Keratinocyte (primary cell): ENCODE measurements at regions not wholly inside any gene's neighbourhood (a gene's known extent, or its start where the extent isn't known, plus 50 kb on each side); places are given as distances from the start of the nearest gene placed in this dataset.

Experiments
- DNase-seq: peaks from one replicate; pipeline ENCODE4 v3.0.0-alpha.2; 2011; ENCODE audit warnings: low read depth, missing footprints, low spot score
- FAIRE-seq: peaks from 2 replicates; lab custom pipeline; 2011; peaks lifted over from hg19 to GRCh38; lab: Jason Lieb, UNC
- H2AFZ ChIP-seq: 2 replicates; pipeline ENCODE4 v1.6.0; 2012; ENCODE audit warnings: low read length, control low read depth, inconsistent platforms; ENCODE audit not compliant: control insufficient read depth
- H3K27ac ChIP-seq: 2 replicates; pipeline ENCODE4 v1.5.1; 2011; ENCODE audit warnings: low read length; ENCODE audit not compliant: control insufficient read depth, insufficient read depth
- H3K27me3 ChIP-seq: 3 replicates; pipeline ENCODE4 v1.6.0; 2011; ENCODE audit warnings: low read length; ENCODE audit not compliant: control insufficient read depth, insufficient read depth; ENCODE audit errors: extremely low read depth
- H3K36me3 ChIP-seq, 2 experiments: 2 replicates in 1 of 2; 3 replicates in 1 of 2; pipeline ENCODE4 v1.5.1; 2011; ENCODE audit warnings: low read length in 2 of 2, mild to moderate bottlenecking in 1 of 2; ENCODE audit not compliant: control insufficient read depth in 2 of 2, insufficient read depth in 2 of 2; ENCODE audit errors: extremely low read depth in 1 of 2
- H3K4me1 ChIP-seq: 3 replicates; pipeline ENCODE4 v1.5.1; 2011; ENCODE audit warnings: low read length; ENCODE audit not compliant: control insufficient read depth, insufficient read depth; ENCODE audit errors: extremely low read depth
- H3K4me2 ChIP-seq: 3 replicates; pipeline ENCODE4 v1.6.0; 2011; ENCODE audit warnings: low read depth, low read length; ENCODE audit not compliant: control insufficient read depth, insufficient read depth; ENCODE audit errors: extremely low read depth
- H3K4me3 ChIP-seq, 3 experiments: fragments of 200-600 bp in 1 of 3; sonication (generic) in 1 of 3; 2 replicates in 2 of 3; 3 replicates in 1 of 3; pipeline ENCODE4 v1.5.1; 2011 to 2016; ENCODE audit warnings: low read length in 3 of 3, mild to moderate bottlenecking in 3 of 3, control low read depth in 2 of 3, inconsistent platforms in 1 of 3, low read depth in 1 of 3, mixed read lengths in 1 of 3, mixed run types in 1 of 3, moderate library complexity in 1 of 3; ENCODE audit not compliant: control insufficient read depth in 2 of 3, insufficient read depth in 2 of 3; ENCODE audit errors: extremely low read depth in 1 of 3
- H3K79me2 ChIP-seq: 2 replicates; pipeline ENCODE4 v1.6.0; 2012; ENCODE audit warnings: low read length; ENCODE audit not compliant: control insufficient read depth, insufficient read depth
- H3K9ac ChIP-seq: 3 replicates; pipeline ENCODE4 v1.6.0; 2011; ENCODE audit warnings: low read length; ENCODE audit not compliant: control insufficient read depth, insufficient read depth; ENCODE audit errors: extremely low read depth
- H3K9me1 ChIP-seq: 3 replicates; pipeline ENCODE4 v1.6.0; 2011; ENCODE audit warnings: low read length; ENCODE audit not compliant: control insufficient read depth, insufficient read depth; ENCODE audit errors: extremely low read depth
- H3K9me3 ChIP-seq: 2 replicates; pipeline ENCODE4 v1.5.1; 2012; ENCODE audit warnings: low read depth, low read length; ENCODE audit not compliant: control insufficient read depth
- H4K20me1 ChIP-seq: 3 replicates; pipeline ENCODE4 v1.6.0; 2011; ENCODE audit warnings: low read length; ENCODE audit not compliant: control insufficient read depth, insufficient read depth; ENCODE audit errors: extremely low read depth
- EZH2 ChIP-seq: IDR thresholded peaks from one replicate; pipeline ENCODE4 v1.6.1; 2012; ENCODE audit warnings: inconsistent platforms, mild to moderate bottlenecking, low read length, moderate library complexity
- dilution Hi-C: fragments of 300-500 bp; cut with MboI; formaldehyde crosslinking; loops from one replicate; pipeline ENCODE4 v1.7.0; 2020; ENCODE audit warnings: low sequenced_read_pairs; ENCODE audit not compliant: extremely low pct_ligation_motif_present
- TF ChIP-seq, protein P1 (sequence below), 3 experiments: IDR thresholded peaks in 1 of 3; conservative IDR thresholded peaks in 1 of 3; optimal IDR thresholded peaks in 1 of 3; 2 replicates in 2 of 3; 3 replicates in 1 of 3; pipeline versions ENCODE3 to v1.5.1; 2011; ENCODE audit warnings: low read length in 3 of 3, mild to moderate bottlenecking in 3 of 3, moderate library complexity in 2 of 3, control low read depth in 1 of 3, inconsistent platforms in 1 of 3; ENCODE audit not compliant: insufficient read depth in 2 of 3; ENCODE audit errors: extremely low read depth in 1 of 3

DNA sequence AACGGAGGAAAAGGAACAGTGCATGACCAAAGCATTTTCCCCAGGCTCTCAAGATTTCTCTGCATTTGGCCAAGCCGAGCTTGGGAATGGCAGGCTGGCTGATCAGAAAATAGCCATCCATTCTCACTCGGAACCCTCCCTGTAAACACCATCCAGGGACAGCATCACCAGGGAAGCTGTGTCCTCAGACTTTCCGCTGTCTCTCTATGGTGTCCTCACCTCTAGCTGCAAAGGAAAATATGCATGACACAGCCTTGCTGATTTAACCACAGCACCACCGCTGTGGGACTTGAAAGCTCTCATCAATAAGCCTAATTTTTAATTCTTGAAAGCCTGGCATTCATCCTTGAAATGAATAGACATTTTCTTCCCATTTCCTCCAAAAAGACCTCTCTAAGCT is 311.7 kb downstream of the EIPR1 start:
- Histone ChIP-seq H3K4me2 (no peak overlapping the region), H3K4me3 (no peak overlapping the region), H2AFZ (no peak overlapping the region), H3K9me3 (peaks cover 3% of the 10 kb centered on the region), H3K9me1 (no peaks in the 10 kb centered on the region), H3K4me1 (no peaks in the 10 kb centered on the region), H4K20me1 (no peaks in the 10 kb centered on the region), H3K27me3 (no peaks in the 10 kb centered on the region), H3K79me2 (no peaks in the 10 kb centered on the region), H3K27ac (no peak overlapping the region), H3K9ac (no peak overlapping the region), H3K36me3 (no peaks in the 10 kb centered on the region)
- TF ChIP-seq EZH2 = no peak
- TF ChIP-seq, protein P1, sequence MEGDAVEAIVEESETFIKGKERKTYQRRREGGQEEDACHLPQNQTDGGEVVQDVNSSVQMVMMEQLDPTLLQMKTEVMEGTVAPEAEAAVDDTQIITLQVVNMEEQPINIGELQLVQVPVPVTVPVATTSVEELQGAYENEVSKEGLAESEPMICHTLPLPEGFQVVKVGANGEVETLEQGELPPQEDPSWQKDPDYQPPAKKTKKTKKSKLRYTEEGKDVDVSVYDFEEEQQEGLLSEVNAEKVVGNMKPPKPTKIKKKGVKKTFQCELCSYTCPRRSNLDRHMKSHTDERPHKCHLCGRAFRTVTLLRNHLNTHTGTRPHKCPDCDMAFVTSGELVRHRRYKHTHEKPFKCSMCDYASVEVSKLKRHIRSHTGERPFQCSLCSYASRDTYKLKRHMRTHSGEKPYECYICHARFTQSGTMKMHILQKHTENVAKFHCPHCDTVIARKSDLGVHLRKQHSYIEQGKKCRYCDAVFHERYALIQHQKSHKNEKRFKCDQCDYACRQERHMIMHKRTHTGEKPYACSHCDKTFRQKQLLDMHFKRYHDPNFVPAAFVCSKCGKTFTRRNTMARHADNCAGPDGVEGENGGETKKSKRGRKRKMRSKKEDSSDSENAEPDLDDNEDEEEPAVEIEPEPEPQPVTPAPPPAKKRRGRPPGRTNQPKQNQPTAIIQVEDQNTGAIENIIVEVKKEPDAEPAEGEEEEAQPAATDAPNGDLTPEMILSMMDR (optimal IDR thresholded peaks at IDR 0.05 in 1 of 3, IDR thresholded peaks at IDR 0.05 in 1 of 3, conservative IDR thresholded peaks at IDR 0.05 in 1 of 3; ENCODE audit: extremely low read depth in 1 of 3, insufficient read depth in 2 of 3, low read length in 3 of 3) = no peak
- no peak for FAIRE-seq
- DNase-seq = no peak
- dilution Hi-C loops = no loop called here

DNA sequence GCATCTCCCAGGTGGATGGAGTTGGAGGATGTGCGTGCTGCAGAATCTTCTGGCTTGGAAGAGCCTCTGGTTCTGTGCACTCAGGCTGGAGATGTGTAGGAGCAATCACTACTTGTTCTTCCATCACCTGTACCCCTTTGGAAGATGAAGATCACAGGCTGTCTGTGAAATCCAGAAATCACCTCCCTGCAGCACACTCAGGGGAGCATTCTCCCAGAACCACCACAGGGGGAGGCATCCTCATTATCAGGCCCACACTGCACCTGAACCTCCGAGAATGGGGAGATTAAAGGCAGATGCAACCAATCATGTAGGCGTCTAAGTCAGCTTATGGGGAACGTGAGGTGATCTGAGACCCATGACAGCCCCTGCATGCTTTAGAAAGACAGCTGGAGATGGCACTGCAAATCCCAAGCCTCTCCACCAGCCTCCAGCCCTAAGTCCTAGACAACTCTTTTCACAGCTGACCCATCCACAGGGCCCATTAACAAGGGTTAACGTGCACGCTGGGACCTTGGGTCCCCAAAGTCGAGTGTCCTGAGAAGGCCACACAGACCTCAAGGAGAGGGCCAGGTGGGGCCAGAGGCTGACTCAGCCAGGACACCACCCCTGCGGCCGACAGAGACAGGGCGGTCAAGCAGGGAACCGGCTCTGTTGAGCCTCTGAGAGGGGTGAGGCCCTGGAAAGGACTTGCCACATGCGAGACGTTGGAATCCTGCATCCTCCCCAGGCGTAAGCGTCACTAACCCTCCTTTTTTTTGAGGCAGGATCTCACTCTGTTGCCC is 314.9 kb downstream of the EIPR1 start:
- no peak for TF ChIP-seq EZH2
- TF ChIP-seq, protein P1 (optimal IDR thresholded peaks at IDR 0.05 in 1 of 3, IDR thresholded peaks at IDR 0.05 in 1 of 3, conservative IDR thresholded peaks at IDR 0.05 in 1 of 3; ENCODE audit: extremely low read depth in 1 of 3, insufficient read depth in 2 of 3, low read length in 3 of 3) = no peak

More for the DNA sequence above, 314.9 kb downstream of the EIPR1 start:
- no peaks in the 10 kb centered on the region for H3K9me1 ChIP-seq
- DNase-seq (no peak), FAIRE-seq (no peak)
- dilution Hi-C loops = no loop called here
- H3K4me1 ChIP-seq = no peaks in the 10 kb centered on the region
- no peak overlapping the region for H2AFZ ChIP-seq
- no peak overlapping the region for H3K9ac ChIP-seq
- no peak overlapping the region for H3K27ac ChIP-seq
- no peaks in the 10 kb centered on the region for H3K36me3 ChIP-seq
- H3K79me2 ChIP-seq = no peaks in the 10 kb centered on the region
- peaks cover 3% of the 10 kb centered on the region for H3K9me3 ChIP-seq
- H3K4me3 ChIP-seq = no peak overlapping the region
- no peak overlapping the region for H3K4me2 ChIP-seq
- H3K27me3 ChIP-seq = no peaks in the 10 kb centered on the region
- H4K20me1 ChIP-seq = no peaks in the 10 kb centered on the region
